PC-9 (cell line): ENCODE measurements at regions not wholly inside any gene's neighbourhood (a gene's known extent, or its start where the extent isn't known, plus 50 kb on each side); places are given as distances from the start of the nearest gene placed in this dataset.

Source experiments
- CTCF ChIP-seq: fragments of 200-600 bp; sonication (generic); conservative IDR thresholded peaks from 2 replicates; pipeline ENCODE4 v1.6.1; 2017; ENCODE audit warnings: mixed run types, antibody characterized with exemption, mild to moderate bottlenecking, moderate library complexity
- EZH2 ChIP-seq: fragments of 200-600 bp; sonication (generic); IDR thresholded peaks from 2 replicates; pipeline ENCODE4 v1.8.0; 2017; ENCODE audit warnings: antibody characterized with exemption, low read depth

GRCh38 chr16:63169100-63169499 is 1132.9 kb upstream of the CDH8 start:
- no peak for TF ChIP-seq EZH2
- TF ChIP-seq CTCF = no peak
